CD4-positive, alpha-beta T cell (primary cell): ENCODE measurements at regions not wholly inside any gene's neighbourhood (a gene's known extent, or its start where the extent isn't known, plus 50 kb on each side); places are given as distances from the start of the nearest gene placed in this dataset.

Source experiments
- ATAC-seq: fragments of 200-7000 bp; cut with Tn5 transposase; one replicate; pipeline ENCODE4 v1.10.0; 2022; ENCODE audit warnings: mild to moderate bottlenecking; ENCODE audit not compliant: poor library complexity
- CTCF ChIA-PET: fragments of 350-600 bp; sonication (Branson Sonifier 250); formaldehyde crosslinking; loops from one replicate; lab custom pipeline; 2021; ENCODE audit warnings: antibody characterized with exemption, inconsistent platforms; lab: Charles Lee
- POLR2A ChIA-PET: fragments of 350-600 bp; sonication (Branson Sonifier 250); formaldehyde crosslinking; loops from one replicate; lab custom pipeline; 2021; ENCODE audit warnings: antibody characterized with exemption, inconsistent platforms; lab: Charles Lee
- DNase-seq, 14 experiments: peaks; one replicate each; pipeline ENCODE4 v3.0.0-alpha.2; 2013 to 2020; ENCODE audit warnings: mixed read lengths in 2 of 14
- H3K27ac ChIP-seq, 2 donors: one replicate each; pipeline versions ENCODE4 v1.5.1 to v1.7.0; 2013; ENCODE audit warnings: low read length in 2 of 2, low read depth in 1 of 2, mild to moderate bottlenecking in 1 of 2
- H3K27me3 ChIP-seq, 2 experiments: 1 replicate in 1 of 2; 2 replicates in 1 of 2; pipeline versions ENCODE4 v1.6.1 to v1.7.0; 2013; ENCODE audit warnings: low read length in 2 of 2, control low read depth in 1 of 2, mild to moderate bottlenecking in 1 of 2, moderate library complexity in 1 of 2; ENCODE audit not compliant: insufficient read depth in 2 of 2, control insufficient read depth in 1 of 2
- H3K36me3 ChIP-seq: one replicate; pipeline ENCODE4 v1.6.1; 2013; ENCODE audit warnings: low read length, control low read depth; ENCODE audit not compliant: insufficient read depth
- H3K4me1 ChIP-seq: one replicate; pipeline ENCODE4 v1.6.1; 2013; ENCODE audit warnings: low read length, control low read depth; ENCODE audit not compliant: insufficient read depth
- H3K4me3 ChIP-seq: one replicate; pipeline ENCODE4 v1.5.1; 2013; ENCODE audit warnings: mild to moderate bottlenecking, low read length, moderate library complexity
- H3K9me3 ChIP-seq, 2 experiments: 1 replicate in 1 of 2; 2 replicates in 1 of 2; pipeline versions ENCODE4 v1.6.1 to v1.7.0; 2013; ENCODE audit warnings: low read length in 2 of 2, mild to moderate bottlenecking in 2 of 2, control low read depth in 1 of 2, moderate library complexity in 1 of 2; ENCODE audit not compliant: control insufficient read depth in 1 of 2, insufficient read depth in 1 of 2
- H3K27ac Mint-ChIP-seq: one replicate; pipeline ENCODE4 v1.8.0; 2020; ENCODE audit warnings: mixed read lengths
- H3K27me3 Mint-ChIP-seq: one replicate; pipeline ENCODE4 v1.8.0; 2021; ENCODE audit warnings: mixed read lengths
- H3K36me3 Mint-ChIP-seq: one replicate; pipeline ENCODE4 v1.8.0; 2021; ENCODE audit warnings: low read depth, mixed read lengths
- H3K4me1 Mint-ChIP-seq: one replicate; pipeline ENCODE4 v1.8.0; 2021; ENCODE audit warnings: low read depth, mixed read lengths
- H3K4me3 Mint-ChIP-seq: one replicate; pipeline ENCODE4 v1.8.0; 2020; ENCODE audit warnings: mild to moderate bottlenecking, mixed read lengths
- H3K9me3 Mint-ChIP-seq: one replicate; pipeline ENCODE4 v1.8.0; 2020; ENCODE audit warnings: mixed read lengths
- CTCF ChIP-seq: fragments of 200-600 bp; IDR thresholded peaks from one replicate; pipeline ENCODE4 v1.8.0; 2022; ENCODE audit warnings: antibody characterized with exemption, mild to moderate bottlenecking
- intact Hi-C, 2 experiments: fragments of 100-400 bp; cut with DNase I in 1 of 2; cut with micrococcal nuclease in 1 of 2; formaldehyde crosslinking; loops; one replicate each; pipeline versions ENCODE4 v1.15.1 to v1.9.0; 2023 to 2025; cut with DNase I, micrococcal nuclease

GRCh38 chr16:86074651-86075487 lies 175.9 kb downstream of the IRF8 start:
- DNase-seq = no peak
- H3K4me1 ChIP-seq = no peaks in the 10 kb centered on the region
- no peaks in the 10 kb centered on the region for H3K9me3 ChIP-seq
- no peak overlapping the region for H3K27ac Mint-ChIP-seq
- H3K4me1 Mint-ChIP-seq = no peaks in the 10 kb centered on the region
- ChIA-PET CTCF (no interaction called here), POLR2A (no interaction called here)
- H3K4me3 Mint-ChIP-seq = no peak overlapping the region
- no peak overlapping the region for H3K4me3 ChIP-seq
- ATAC-seq = no peak
- no peak for TF ChIP-seq CTCF
- no peak overlapping the region for H3K27ac ChIP-seq
- H3K9me3 Mint-ChIP-seq = no peaks in the 10 kb centered on the region
- no peaks in the 10 kb centered on the region for H3K36me3 Mint-ChIP-seq
- no peaks in the 10 kb centered on the region for H3K36me3 ChIP-seq
- intact Hi-C loops = no loop called here
- H3K27me3 ChIP-seq = peaks cover 7 to 9% of the 10 kb centered on the region in 2 experiments
- peaks cover 38% of the 10 kb centered on the region for H3K27me3 Mint-ChIP-seq

- Mint-ChIP-seq H3K9me3 (no peaks in the 10 kb centered on the region), H3K27ac (no peak overlapping the region), H3K4me1 (no peaks in the 10 kb centered on the region), H3K36me3 (no peaks in the 10 kb centered on the region), H3K27me3 (peaks cover 35% of the 10 kb centered on the region), H3K4me3 (no peak overlapping the region)
- Histone ChIP-seq H3K27me3 (peaks cover 7 to 9% of the 10 kb centered on the region in 2 experiments), H3K4me3 (no peak overlapping the region), H3K9me3 (no peaks in the 10 kb centered on the region), H3K27ac (no peak overlapping the region), H3K36me3 (no peaks in the 10 kb centered on the region), H3K4me1 (no peaks in the 10 kb centered on the region)
- no peak for DNase-seq
- no peak for TF ChIP-seq CTCF
- CTCF ChIA-PET = no interaction called here
- intact Hi-C loops = no loop called here
- POLR2A ChIA-PET = no interaction called here
- no peak for ATAC-seq
Observed at GRCh38 chr16:86075488-86075785, 176.5 kb downstream of the IRF8 start.

GRCh38 chr16:86075839-86076440 lies 177.0 kb downstream of the IRF8 start:
- Mint-ChIP-seq H3K4me1 (no peaks in the 10 kb centered on the region), H3K4me3 (no peak overlapping the region), H3K36me3 (no peaks in the 10 kb centered on the region), H3K9me3 (no peaks in the 10 kb centered on the region), H3K27me3 (peaks cover 30% of the 10 kb centered on the region), H3K27ac (no peak overlapping the region)
- POLR2A ChIA-PET = no interaction called here
- peaks cover 7 to 9% of the 10 kb centered on the region in 2 experiments for H3K27me3 ChIP-seq
- H3K9me3 ChIP-seq = no peaks in the 10 kb centered on the region
- H3K4me3 ChIP-seq = no peak overlapping the region
- ATAC-seq (no peak), DNase-seq (no peak)
- H3K4me1 ChIP-seq = no peaks in the 10 kb centered on the region
- CTCF ChIA-PET = no interaction called here
- intact Hi-C loops = no loop called here
- no peak overlapping the region for H3K27ac ChIP-seq
- H3K36me3 ChIP-seq = no peaks in the 10 kb centered on the region
- no peak for TF ChIP-seq CTCF
